ENCODE measurements at regions not wholly inside any gene's neighbourhood (a gene's known extent, or its start where the extent isn't known, plus 50 kb on each side); places are given as distances from the start of the nearest gene placed in this dataset.

GRCh38 chr3:153311541-153311940 lies 149.5 kb downstream of the RAP2B start:
- TF ChIP-seq CTCF (IDR thresholded peaks at IDR 0.05; ENCODE audit: low read depth, low read length, poor library complexity, severe bottlenecking) (no peak), EZH2phosphoT487 (IDR thresholded peaks at IDR 0.05; ENCODE audit: borderline replicate concordance, low read length) (no peak)
